GM21390 (cell line): ENCODE measurements at regions not wholly inside any gene's neighbourhood (a gene's known extent, or its start where the extent isn't known, plus 50 kb on each side); places are given as distances from the start of the nearest gene placed in this dataset.

Experiments
- ATAC-seq: cut with Tn5 transposase; IDR thresholded peaks from one replicate; pipeline ENCODE4 v1.9.1; 2021; ENCODE audit not compliant: unreplicated experiment

- ATAC-seq: no peak
Observed at GRCh38 chr1:94620345-94621031, 78.9 kb upstream of the F3 start.

- no peak for ATAC-seq
Observed at GRCh38 chr1:94619731-94620130, 78.2 kb upstream of the F3 start.

GRCh38 chr1:94617957-94618739, 76.6 kb upstream of the F3 start:
- ATAC-seq: no peak

GRCh38 chr1:94617134-94617805, 75.7 kb upstream of the F3 start:
- ATAC-seq: no peak

GRCh38 chr1:94616506-94616905, 74.9 kb upstream of the F3 start:
- no peak for ATAC-seq

- ATAC-seq: no peak
Observed at GRCh38 chr1:94614996-94615395, 73.4 kb upstream of the F3 start.

GRCh38 chr1:94614168-94614815, 72.7 kb upstream of the F3 start:
- ATAC-seq: no peak

GRCh38 chr1:94612525-94613204, 71.1 kb upstream of the F3 start:
- no peak for ATAC-seq

GRCh38 chr1:94611681-94612475, 70.3 kb upstream of the F3 start:
- ATAC-seq: no peak

- ATAC-seq: no peak
Observed at GRCh38 chr1:94609619-94610018, 68.1 kb upstream of the F3 start.

GRCh38 chr1:94608852-94609530, 67.4 kb upstream of the F3 start:
- ATAC-seq: no peak

GRCh38 chr1:94608142-94608851, 66.7 kb upstream of the F3 start:
- ATAC-seq: no peak

GRCh38 chr1:94607398-94607797, 65.8 kb upstream of the F3 start:
- ATAC-seq: no peak

- no peak for ATAC-seq
Observed at GRCh38 chr1:94606471-94606870, 64.9 kb upstream of the F3 start.

GRCh38 chr1:94603663-94604062, 62.1 kb upstream of the F3 start:
- ATAC-seq: no peak

- no peak for ATAC-seq
Observed at GRCh38 chr1:94602802-94603625, 61.5 kb upstream of the F3 start.

GRCh38 chr1:94602316-94602715, 60.8 kb upstream of the F3 start:
- ATAC-seq: no peak

GRCh38 chr1:94600556-94600955, 59.0 kb upstream of the F3 start:
- no peak for ATAC-seq
